Dermis blood vessel endothelial cell (primary cell): ENCODE measurements at regions not wholly inside any gene's neighbourhood (a gene's known extent, or its start where the extent isn't known, plus 50 kb on each side); places are given as distances from the start of the nearest gene placed in this dataset.

Experiments used
- DNase-seq: peaks from one replicate; pipeline ENCODE4 v3.0.0; 2010

DNA sequence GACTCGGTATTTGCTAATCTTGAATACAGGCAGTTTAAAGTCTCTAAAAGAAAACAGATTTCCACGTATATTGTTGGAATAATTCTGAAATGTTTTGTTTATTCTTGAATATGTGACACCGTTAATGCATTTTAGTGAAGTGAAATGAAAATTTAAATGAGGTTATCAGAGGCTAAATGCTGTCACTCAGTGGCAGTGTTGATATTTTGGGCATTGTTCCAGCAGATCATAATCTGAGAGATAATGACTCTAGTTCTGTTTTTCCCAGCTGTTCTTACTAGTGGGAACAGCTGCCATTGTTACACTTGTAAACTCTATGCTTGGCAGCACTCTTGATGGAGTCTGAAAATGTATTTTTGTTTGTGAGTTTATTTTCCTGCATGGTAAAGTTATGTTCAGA lies 365.6 kb upstream of the SLC10A2 start:
- no peak for DNase-seq

DNA sequence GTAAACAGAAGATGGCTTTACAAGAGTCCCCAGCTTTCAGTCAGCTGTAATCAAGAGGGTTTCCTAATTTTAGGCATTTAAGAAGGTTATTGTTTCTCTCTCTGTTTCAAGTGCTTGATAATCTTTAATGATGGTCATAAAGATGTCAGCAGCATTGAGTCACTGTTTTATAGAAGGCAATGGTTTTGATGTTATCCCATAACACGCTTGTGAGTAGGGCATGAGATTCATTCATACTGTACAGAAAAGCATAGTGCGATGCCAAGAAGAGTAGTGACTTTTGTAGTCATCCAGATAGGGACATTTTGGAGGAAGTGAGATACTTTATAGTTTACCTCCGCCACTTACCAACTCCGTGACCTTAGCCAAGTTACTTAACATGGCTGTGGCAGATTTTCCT lies 364.2 kb upstream of the SLC10A2 start:
- no peak for DNase-seq

DNA sequence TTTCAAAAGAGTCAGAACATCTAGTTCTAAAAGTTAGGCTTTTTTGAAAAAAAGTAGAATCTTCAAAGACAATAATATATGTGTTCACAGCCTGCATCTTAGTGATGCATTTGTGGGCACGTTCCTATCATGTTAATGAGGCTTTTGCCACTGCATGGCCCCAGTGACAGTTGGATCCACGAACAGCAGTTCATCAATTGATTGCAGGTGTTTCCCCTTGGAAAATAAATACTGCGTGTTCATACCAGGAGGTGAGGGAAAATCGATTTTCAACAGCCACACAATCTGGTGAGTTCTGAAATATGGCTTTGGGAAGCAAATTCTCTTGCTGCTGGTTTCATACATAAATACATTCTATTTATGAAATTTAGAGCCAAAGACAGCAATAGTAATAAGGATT lies 343.8 kb upstream of the SLC10A2 start:
- DNase-seq: no peak

DNA sequence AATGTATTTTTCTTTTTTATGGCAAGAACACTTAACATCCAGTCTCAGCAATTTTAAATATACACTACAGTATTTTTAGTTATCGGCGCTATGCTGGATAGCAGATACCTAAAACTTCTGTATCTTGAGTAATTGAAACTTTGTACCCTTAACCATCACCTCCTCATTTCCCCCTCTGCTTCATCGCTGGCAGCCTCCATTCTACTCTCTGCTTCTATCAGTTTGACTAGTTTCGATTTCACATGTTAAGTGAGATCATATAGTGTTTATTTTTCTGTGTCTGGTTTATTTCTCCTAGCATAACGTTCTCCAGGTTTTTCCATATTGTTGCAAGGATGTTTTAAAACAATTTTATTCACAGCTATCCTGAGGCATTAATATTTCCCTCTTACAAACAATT lies 340.8 kb upstream of the SLC10A2 start:
- no peak for DNase-seq

DNA sequence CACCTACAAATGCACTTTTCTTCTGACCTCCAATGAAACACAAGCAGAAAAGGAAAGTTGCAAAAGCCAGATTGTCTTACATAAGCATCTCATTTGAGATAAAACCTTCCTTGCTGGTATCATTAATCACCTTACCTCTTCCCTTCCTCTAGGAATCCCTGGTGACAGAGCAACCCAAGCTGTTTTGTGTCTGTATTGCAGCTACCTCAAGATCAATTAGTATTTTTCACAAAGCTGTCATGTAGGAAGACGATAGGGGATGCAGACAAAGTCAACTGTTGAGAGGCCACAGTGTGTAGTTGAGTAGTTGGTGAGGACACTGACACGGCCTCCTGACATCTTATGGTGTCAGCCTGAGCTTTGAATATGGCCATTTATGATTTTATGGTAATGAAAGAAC lies 339.1 kb upstream of the SLC10A2 start:
- DNase-seq: no peak

DNA sequence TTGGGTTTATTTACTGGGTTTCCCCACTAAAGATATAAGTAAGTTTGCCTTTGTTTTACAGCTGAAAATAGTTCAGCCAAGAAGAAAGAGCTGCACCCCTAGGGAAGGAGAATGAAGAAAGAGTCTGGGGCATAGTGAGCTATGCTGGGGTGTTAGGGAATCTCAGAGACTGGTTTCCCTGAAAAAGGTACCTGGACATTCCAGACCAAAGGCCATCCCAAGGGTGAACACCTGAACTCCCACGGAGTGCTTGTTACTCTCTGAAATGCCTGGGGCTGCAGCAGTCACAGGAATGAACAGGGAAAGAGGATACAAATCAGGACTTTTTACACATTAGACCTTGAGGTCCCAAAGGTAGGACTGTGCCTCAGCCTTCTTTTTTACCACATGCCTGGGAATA lies 337.6 kb upstream of the SLC10A2 start:
- DNase-seq: no peak

DNA sequence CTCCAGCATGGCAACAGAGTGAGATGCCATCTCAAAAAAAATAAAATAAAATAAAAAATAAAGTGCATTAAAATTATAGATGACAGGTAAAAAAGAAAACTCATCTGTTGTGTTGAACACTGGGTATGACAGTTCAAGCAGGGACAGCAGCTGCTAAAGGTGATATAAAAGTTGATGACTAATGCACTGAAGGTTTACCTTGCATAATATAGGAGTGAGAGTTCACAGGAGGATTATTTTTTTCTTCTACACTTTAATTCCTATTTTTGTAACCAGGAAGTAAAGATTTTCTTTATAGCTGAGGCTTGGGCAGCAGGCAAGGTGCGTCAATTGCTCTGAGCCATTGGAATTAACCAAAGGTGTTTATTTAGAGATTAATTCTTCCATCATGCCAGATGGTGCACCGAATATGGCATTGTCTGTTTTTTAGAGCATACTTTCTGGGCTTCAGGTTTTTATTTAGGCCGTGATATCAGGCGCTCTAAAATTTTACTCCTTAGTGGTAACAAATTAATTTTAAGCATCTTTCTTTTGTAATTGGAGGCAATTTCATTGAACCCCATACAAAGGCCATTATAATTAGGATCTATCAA lies 337.0 kb upstream of the SLC10A2 start:
- DNase-seq: no peak

DNA sequence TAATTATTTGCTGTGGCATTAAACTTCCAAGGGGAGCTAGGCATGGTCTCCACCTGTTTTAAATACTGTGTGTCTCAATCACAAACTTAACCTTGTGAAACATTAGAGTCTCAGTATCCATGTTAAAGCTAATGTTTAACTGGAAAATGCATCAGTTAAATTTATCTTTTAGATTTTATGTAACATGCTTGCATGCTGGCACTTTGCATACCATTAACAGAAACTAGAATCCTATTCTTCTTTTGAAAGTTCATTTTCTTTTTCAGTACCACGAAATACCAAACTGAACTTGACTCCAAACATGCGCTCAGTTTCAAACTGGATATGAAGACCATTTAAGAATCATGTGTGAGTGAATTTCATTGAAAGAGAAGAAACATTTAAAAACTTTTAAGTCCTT lies 328.9 kb upstream of the SLC10A2 start:
- no peak for DNase-seq

DNA sequence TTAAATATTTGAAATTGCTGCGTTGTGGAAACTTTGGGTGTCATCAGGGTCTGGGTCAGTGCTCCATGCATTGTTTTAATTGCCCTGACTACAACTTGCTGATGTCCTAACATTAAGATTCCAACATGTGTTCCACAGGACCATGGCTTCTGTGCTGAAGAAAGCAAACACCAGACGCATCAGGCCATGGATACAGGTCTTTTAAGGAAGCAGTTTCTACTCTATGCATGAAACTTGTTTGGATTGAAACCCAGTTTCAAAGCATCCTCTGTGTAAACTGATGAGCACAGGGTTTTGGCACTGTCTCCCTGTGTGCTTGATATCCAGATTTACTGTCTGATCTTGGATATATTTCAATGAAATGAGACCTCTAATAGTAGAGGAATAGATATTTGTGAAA lies 328.4 kb upstream of the SLC10A2 start:
- no peak for DNase-seq

DNA sequence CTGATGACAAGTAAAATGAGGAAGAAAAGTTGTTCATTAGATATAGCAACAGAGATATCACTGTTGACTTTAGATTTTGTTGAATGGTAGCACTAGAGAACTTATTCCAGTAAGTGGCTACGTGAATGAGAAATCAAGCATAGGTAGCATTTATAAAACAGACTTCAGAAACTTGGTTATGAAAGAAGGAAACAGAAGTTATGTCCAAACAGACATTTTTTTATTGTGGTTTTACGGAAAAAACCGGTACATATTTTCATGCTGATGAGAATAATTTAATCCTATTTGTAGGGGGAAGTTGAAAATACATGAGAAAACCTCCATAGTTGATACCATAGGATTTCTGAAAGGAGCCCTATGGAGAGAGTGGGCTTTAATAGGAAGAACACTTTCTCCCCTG lies 325.7 kb upstream of the SLC10A2 start:
- no peak for DNase-seq

DNA sequence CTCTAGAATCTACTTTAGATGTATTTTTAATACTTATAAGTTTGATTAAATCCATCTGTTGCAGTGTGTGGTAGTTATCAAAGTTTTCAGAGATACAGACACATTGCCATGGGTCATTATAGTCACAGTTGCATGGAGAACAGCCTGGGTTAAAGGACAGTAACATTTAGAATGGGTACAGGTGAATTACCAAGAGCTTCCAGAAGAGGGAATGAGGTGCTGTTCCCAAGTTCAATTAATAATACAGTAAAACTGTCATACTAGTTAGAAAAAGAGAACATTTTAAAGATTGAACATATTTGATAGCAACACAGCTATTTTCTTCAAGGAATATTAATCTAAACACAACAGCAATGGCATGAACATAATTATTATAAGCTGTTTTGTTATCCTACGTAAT lies 322.6 kb upstream of the SLC10A2 start:
- no peak for DNase-seq

DNA sequence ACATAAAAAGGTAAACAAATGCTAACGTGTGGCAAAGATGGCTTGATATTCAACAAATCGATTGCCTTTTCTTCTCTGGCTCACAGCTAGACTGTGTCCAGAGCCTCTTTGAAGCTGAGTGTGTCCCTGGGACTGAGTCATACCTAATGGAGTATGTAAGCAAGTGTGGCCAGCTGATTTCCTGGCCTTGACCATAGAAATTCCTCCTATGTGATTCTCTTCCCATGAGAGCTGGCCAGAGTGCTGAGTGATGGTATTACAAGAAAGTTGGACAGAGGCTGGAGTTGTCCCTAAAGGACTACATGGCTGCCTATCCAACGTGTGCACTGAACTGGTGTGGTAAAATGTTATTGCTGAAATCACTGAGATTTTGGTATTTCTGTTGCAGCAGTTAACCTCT lies 320.1 kb upstream of the SLC10A2 start:
- DNase-seq: no peak

DNA sequence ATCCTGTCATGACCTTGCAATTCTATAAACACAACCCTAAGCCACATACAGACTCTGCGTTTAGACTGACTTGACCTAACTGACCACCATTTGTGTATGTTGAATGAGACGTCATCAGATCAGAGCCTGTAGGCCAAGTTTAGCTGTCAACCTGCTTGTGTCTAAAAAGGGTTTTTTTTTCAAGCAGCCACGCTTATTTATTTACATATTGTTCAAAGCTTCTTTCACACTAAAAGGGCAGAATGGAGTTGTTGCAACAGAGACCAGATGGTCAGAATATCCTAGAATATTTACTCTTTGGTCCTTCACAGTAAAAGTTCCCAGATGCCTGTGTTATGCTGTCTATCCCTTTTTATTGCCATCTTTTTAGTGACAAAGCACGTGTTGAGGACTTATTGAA lies 307.7 kb upstream of the SLC10A2 start:
- no peak for DNase-seq

DNA sequence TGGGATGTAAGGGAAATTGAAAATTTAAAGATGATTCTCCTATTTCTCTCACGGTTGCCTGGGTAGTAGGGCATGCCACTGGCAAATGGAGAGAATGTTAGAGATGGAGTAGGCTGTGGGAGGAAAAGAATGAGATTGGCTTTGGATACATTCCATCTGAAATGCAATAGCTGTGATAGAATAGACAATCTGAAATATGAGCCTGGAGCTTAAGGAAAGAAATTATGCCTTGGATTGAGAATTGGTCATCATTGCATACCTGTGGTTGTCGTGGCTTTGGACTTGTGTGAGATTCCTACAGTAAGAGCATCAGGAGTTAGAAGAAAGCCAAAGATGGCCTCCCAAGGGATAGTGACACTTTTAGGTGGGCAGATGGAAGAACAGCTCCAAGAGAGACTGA lies 305.1 kb upstream of the SLC10A2 start:
- no peak for DNase-seq

DNA sequence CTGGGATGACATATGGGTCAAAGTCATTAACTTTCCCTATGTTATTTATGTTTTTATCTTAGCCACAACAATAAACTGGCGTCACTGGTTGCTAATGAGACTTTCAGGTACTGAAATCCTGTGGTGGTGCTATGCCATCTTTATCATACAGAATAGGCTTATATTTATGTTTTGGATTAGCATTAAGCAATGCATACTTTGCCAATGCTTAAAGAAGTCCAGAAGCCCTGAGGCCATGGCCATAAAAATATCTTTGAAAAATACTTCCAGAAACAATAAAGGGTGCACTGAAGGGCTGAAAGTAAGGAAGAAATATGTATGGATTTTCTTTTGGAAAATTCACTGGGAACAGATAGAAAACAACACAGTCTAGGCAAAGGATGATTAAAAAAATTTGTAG lies 304.6 kb upstream of the SLC10A2 start:
- no peak for DNase-seq

DNA sequence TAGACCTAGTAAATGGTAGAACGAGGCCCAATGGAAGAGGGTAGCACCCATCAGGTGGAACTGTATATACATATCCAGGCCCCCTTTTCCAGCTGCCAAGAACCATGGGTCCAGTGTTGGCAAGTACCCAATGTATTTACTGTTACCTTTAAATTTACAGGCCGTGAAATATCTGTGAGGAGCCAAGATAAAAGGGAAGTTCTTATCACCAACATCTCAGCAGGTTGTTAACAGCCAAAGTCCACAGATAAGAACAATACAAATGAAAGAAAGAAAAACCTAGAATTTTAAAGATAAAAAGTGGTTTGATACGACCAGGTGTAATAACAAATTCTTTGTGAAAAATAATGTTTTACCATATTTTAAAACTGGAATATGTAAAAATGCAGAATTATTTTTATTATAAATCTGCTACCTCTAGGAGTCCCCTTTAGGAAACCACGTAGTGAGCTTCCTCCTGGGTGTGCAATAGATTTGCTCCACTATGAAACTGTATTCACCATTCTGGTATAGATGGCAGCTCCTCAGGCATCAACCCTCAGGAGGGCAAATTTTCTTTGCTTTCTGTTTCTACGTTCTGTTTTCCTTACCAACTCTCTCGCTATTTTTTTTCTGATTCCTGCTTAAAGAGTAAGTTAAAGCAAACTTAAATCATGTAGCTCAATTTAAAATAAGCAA lies 292.2 kb upstream of the SLC10A2 start:
- DNase-seq: no peak

DNA sequence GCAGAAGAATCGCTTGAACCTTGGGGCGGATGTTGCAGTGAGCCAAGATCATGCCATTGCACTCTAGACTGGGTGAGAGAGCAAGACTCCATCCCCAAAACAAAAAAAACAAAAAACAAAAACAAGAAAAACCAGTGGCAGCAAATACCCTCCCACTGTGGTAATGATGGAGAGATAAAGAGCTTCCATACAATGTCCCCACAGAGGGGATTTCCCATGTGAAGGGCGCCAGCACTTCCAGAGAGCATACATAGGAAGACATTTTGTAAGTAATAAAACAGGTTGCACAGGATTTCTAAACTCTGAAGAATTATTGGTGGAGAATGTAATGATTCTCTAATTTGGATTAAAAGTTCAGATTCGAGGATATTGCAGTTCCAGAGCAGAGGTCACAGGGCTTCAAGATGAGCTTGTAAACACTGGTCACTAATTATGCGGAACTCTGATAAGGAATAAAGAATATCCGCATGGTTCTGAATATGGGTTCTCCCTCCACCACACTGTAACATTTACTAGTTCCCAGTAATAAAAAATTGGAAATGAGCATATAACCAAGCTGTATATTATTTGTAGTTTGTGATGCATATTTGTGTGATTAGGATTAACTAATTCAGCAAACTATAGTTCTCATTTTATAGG lies 290.1 kb upstream of the SLC10A2 start:
- no peak for DNase-seq

DNA sequence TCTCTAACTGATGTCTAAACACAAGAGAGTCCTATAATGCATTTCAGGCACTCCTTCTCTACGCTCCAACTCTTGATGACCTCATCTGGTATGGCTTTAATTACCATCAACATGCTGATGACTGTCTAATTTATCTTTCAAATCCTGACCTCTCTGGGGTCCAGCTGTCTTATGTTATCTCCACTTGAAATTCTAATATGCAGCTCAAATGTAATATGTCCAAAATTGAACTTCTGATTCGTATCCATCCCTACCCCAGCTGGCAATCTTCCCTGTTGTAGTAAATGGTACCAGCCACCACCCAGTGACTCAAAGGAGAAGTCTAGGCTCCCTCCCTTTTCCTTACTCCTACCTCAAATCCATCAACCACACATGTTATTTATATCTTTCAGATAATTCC lies 288.0 kb upstream of the SLC10A2 start:
- DNase-seq: no peak

DNA sequence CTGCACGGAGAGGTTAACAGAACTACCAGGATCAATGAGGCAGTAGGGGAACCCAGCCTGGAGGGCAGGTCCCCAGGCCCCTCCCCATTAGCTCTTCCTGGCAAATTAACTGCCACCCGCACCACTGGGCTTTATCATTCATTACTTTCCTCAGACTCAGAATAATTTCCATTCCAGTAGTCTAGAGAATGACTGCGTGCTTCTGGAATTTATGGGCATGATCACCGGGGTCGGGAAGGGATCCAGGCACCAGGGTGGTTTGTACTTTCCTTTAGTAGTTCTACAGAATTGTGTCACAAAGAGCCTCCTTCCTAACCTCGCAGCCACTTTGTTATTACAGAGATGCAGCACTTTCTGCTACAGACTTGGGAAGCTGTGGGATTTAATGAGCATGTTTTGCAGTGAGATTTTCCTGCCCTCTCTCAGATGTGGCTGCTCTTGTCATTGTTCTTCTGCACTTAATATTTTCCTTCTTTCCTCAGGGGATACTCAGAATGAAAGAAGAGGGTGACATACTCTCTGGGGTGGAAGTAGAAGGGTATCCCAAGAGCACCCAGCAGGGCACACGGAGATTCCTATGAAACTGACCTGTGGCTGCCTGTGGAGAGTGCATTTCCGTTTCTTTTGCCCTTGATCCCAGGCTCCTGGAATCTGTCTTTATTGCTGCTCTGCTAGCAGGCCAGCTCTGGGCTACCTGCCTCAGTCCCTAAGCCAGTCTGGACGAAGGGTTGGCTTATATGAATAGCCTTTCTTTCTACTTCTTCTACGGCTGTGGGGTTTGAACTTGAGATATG lies 285.0 kb upstream of the SLC10A2 start:
- DNase-seq: no peak

DNA sequence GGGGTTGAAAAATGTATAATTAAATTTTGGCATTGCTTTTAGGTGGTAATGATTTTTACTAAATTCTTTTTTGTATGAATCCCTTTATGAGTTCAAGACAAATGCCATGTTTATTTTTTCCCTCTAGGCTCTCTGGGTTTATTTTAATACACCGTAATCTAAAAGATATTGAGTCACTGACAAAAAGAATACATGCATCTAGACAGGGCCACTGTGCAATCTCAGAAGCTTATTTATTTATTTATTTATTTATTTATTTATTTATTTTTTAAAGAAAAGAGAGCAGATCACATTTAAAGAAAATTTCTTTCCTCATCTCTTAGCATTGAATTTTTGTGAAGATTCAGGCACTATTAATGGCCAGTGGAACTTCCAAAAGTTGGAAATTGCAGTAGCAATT lies 283.9 kb upstream of the SLC10A2 start:
- no peak for DNase-seq

DNA sequence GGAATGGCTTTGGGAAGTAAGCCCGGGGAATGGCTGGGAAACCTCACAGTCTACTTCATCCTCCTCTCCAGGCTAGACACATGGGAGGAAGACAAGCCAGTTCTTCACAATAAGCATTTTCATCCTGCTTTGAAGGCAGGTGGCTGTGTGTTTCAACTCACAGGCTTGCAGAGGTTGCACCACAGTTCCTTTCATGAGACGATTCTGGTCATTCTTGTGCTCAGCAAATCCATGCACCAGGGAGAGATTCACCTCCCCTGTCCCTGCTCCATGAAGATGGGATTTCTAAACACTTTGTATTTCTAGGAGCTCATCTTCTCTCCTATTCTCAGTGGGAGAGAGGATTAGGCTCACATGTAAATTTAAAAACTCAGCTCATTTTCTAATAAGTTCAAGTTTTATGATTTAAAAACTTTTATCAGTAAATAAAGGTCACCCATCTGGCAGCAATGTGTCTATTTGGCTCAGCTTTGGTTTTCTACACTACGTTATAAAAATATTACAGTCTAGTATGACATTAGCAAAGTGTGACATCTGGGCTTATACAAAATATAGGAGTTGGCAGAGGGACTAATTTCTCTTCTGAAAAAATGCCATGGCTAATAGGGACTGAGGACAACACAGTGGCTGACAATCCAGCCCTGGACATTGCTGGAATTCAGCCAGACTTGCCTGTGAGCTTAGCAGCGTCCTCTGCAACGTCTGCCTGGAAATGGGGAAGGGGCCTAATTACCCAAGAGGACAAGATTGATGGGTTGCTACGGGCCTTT lies 283.2 kb upstream of the SLC10A2 start:
- no peak for DNase-seq

DNA sequence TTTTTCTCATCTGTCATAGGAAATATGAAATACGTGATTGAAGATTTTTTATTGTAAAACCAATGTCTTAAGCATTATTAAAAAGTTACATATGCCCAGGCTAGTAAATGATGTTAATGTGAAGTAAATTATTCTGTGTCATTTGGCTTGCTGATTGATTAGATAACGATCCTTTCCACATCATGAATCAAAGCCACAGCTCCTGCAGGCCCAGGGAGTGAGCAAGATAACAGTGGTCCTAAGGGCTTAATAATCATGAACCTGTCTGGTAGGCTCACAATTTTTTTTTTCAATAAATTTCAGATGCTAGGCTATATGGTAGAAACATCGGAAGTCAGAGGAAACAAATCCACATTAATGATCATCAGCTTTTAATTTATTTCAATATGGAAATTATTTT lies 269.0 kb upstream of the SLC10A2 start:
- DNase-seq: no peak

DNA sequence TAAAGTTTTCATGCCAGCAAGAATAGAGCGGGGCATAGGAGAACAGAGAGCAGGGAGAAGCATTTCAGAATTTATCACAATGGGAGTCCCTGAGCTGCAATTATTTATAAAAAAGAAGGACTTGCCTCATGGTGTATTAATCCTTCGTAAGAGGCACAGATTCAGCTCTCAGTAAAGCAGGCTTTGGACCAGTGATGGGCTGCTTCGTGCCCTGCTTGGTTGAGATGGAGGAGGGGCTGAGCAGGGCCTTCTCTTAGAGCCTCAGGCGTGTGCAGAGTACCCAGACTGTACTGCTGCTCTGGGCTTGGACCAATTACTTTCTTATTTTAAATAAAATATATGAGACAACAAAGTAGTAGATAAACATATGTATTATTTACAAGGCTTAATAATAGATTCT lies 265.7 kb upstream of the SLC10A2 start:
- no peak for DNase-seq
